HG03469 (cell line): ENCODE measurements at regions not wholly inside any gene's neighbourhood (a gene's known extent, or its start where the extent isn't known, plus 50 kb on each side); places are given as distances from the start of the nearest gene placed in this dataset.

Source experiments
- ATAC-seq: cut with Tn5 transposase; IDR thresholded peaks from one replicate; pipeline ENCODE4 v1.9.1; 2021; ENCODE audit warnings: mild to moderate bottlenecking, moderate library complexity, moderate number of reproducible peaks; ENCODE audit not compliant: unreplicated experiment

GRCh38 chr10:31262672-31263071, 56.3 kb upstream of the ZEB1 start:
- no peak for ATAC-seq

GRCh38 chr10:31263903-31264302, 55.1 kb upstream of the ZEB1 start:
- ATAC-seq = no peak

DNA sequence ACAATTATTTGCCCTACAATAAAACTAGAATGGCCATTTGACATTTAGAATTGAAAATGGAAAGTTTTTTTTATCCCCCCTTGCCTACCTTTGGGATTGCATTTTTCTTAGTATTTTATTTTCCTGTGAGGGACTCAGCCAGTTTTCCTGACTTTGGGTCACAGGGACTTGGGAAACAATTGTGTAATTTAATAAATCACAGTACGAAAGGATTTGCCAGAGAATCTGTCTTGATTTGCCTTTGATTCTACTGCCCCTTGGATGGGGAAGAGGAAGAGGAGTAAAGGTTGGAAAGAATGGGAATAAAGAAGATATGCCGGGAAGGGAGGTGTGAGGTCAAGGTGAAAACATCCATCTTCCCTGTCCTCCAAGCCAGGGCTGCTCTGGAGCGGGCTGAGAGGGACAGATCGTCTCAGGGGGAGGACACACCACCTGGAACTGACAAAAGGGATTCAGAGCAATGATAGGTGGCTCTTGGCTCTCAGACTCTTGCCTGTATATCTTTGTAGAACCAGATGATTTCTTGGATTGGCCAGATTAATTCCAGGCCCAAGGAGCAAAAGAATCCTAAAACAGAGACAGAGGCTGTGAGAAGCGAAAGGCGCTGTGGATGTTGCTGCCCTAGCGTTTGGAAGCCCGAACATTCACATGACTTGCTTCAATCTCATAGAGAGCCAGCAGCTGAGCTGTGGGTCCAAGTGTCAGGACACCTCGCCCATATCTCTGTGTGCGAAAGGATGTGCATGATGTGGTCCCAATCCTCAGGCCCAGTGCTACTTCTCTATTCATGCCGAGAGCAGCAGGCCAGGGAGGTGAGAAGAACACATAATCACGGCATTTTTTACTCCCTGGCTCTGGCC, 50.3 kb upstream of the ZEB1 start:
- no peak for ATAC-seq
